Panc1 (cell line): ENCODE measurements at regions not wholly inside any gene's neighbourhood (a gene's known extent, or its start where the extent isn't known, plus 50 kb on each side); places are given as distances from the start of the nearest gene placed in this dataset.

Experiments used
- ATAC-seq: fragments of 200-7000 bp; cut with Tn5 transposase; 2 replicates; pipeline ENCODE4 v1.9.1; 2020; ENCODE audit warnings: mild to moderate bottlenecking, moderate library complexity
- BruUV-seq: library from RNA; stranded (reverse); fragments of 400-500 nt; replicated peaks from 2 replicates; lab custom pipeline; 2021; lab: Mats Ljungman, UMichigan
- CTCF ChIA-PET: fragments of 300-600 bp; sonication (Branson Sonifier 250); formaldehyde crosslinking; loops from one replicate; lab custom pipeline; 2022; ENCODE audit warnings: antibody characterized with exemption; lab: Charles Lee
- POLR2A ChIA-PET: fragments of 300-600 bp; sonication (Branson Sonifier 250); formaldehyde crosslinking; loops from one replicate; lab custom pipeline; 2022; ENCODE audit warnings: antibody characterized with exemption; lab: Charles Lee
- DNase-seq: peaks from one replicate; pipeline ENCODE4 v3.0.0-alpha.2; 2010; ENCODE audit warnings: low read depth, low spot score
- H3K27ac ChIP-seq: 2 replicates; pipeline ENCODE4 v1.5.1; 2011; ENCODE audit warnings: mild to moderate bottlenecking, low read length, inconsistent platforms
- H3K27me3 ChIP-seq: fragments of 200-500 bp; sonication (Bioruptor generic); 2 replicates; pipeline ENCODE4 v1.6.0; 2014; ENCODE audit warnings: low read length, inconsistent platforms; ENCODE audit not compliant: control insufficient read depth, insufficient read depth
- H3K36me3 ChIP-seq: fragments of 200-500 bp; sonication (Bioruptor generic); 2 replicates; pipeline ENCODE4 v1.5.1; 2014; ENCODE audit warnings: inconsistent platforms, mild to moderate bottlenecking, low read length, moderate library complexity; ENCODE audit not compliant: control insufficient read depth, insufficient read depth
- H3K4me1 ChIP-seq: 2 replicates; pipeline ENCODE4 v1.5.1; 2011; ENCODE audit warnings: inconsistent platforms, mild to moderate bottlenecking, low read length, moderate library complexity; ENCODE audit not compliant: control insufficient read depth, insufficient read depth
- H3K4me3 ChIP-seq, 2 experiments: 2 replicates each; pipeline ENCODE4 v1.5.1; 2011 to 2012; ENCODE audit warnings: low read depth in 2 of 2, low read length in 2 of 2, mild to moderate bottlenecking in 2 of 2, inconsistent platforms in 1 of 2, moderate library complexity in 1 of 2
- H3K9me3 ChIP-seq: fragments of 200-500 bp; sonication (Bioruptor generic); 2 replicates; pipeline ENCODE4 v1.5.1; 2014; ENCODE audit warnings: low read depth, mild to moderate bottlenecking, inconsistent platforms, low read length, moderate library complexity; ENCODE audit not compliant: control insufficient read depth, insufficient read depth
- POLR2AphosphoS5 ChIP-seq: IDR thresholded peaks from 2 replicates; pipeline ENCODE4 v1.6.1; 2012; ENCODE audit warnings: mild to moderate bottlenecking, low read depth, low read length, moderate library complexity
- SIN3A ChIP-seq: IDR thresholded peaks from 2 replicates; pipeline ENCODE4 v1.6.1; 2012; ENCODE audit warnings: low read depth, mild to moderate bottlenecking, low read length, moderate library complexity, borderline replicate concordance; ENCODE audit not compliant: insufficient read depth
- TCF7L2 ChIP-seq: IDR thresholded peaks from 2 replicates; pipeline ENCODE4 v1.6.1; 2011; ENCODE audit warnings: mild to moderate bottlenecking, low read depth, low read length, inconsistent platforms
- in situ Hi-C: cut with HindIII; loops from 2 replicates; pipeline ENCODE4 v1.10.0; 2016; ENCODE audit warnings: low sequenced_read_pairs, low pct_unique_long_range_greater_than_20kb
- intact Hi-C: fragments of 100-400 bp; cut with micrococcal nuclease; formaldehyde crosslinking; loops from one replicate; pipeline ENCODE4 v1.10.0; 2022; ENCODE audit not compliant: unreplicated experiment
- TF ChIP-seq, protein P1 (sequence below): fragments of 450-650 bp; IDR thresholded peaks from 2 replicates; pipeline ENCODE4 v1.5.1; 2017; ENCODE audit warnings: mild to moderate bottlenecking
- TF ChIP-seq, protein P2 (sequence below), 2 experiments: IDR thresholded peaks; 2 replicates each; pipeline ENCODE4 v1.6.1; 2011 to 2012; ENCODE audit warnings: low read depth in 2 of 2, control low read depth in 1 of 2, low read length in 1 of 2, mild to moderate bottlenecking in 1 of 2, moderate library complexity in 1 of 2; ENCODE audit not compliant: insufficient read depth in 1 of 2

DNA sequence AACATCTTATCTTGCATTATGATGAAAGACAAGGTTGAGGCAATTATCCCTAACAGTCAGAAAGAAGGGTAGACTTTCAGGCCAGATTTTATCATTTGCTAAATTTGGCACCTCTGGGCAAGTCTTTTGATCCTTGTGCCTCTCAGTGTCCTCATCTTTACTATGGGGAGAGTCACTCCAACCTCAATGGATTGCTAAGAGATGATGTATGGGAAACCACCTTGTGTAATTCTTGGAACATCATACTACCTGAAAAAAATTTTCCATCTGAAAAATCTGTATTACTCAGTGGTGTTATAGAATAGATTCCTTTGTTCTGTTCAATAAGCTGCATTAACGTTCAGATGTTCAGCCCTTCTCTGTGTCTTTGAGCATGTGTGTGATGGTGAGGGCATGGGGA is 230.7 kb downstream of the TGFB2 start:
- DNase-seq, result no peak

DNA sequence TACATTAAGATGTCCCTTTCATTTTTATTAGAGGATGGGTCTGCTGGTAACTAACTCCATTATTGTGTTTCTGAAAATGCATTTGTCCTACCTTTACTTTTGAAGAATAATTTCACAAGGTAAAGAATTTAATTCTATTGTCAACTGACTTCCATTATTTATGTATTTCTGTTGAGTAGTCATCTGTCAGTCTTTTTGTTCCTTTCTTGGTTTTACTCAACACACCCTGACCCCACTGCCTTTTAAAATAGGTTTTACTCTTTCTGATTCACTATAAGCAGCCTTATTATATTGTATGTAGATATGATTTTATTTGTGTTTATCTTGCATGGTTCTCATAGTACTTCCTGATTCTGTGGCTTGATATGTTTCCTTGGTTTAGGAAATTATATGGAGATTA is 237.5 kb downstream of the TGFB2 start:
- H3K27ac ChIP-seq, result peak overlapping the region; percentile 92; the same call in 1 of the 2 replicates
- DNase-seq (no peak), ATAC-seq (no peak)
- H3K27me3 ChIP-seq, result no peaks in the 10 kb centered on the region
- intact Hi-C loops, result no loop called here
- TF ChIP-seq, protein P1, sequence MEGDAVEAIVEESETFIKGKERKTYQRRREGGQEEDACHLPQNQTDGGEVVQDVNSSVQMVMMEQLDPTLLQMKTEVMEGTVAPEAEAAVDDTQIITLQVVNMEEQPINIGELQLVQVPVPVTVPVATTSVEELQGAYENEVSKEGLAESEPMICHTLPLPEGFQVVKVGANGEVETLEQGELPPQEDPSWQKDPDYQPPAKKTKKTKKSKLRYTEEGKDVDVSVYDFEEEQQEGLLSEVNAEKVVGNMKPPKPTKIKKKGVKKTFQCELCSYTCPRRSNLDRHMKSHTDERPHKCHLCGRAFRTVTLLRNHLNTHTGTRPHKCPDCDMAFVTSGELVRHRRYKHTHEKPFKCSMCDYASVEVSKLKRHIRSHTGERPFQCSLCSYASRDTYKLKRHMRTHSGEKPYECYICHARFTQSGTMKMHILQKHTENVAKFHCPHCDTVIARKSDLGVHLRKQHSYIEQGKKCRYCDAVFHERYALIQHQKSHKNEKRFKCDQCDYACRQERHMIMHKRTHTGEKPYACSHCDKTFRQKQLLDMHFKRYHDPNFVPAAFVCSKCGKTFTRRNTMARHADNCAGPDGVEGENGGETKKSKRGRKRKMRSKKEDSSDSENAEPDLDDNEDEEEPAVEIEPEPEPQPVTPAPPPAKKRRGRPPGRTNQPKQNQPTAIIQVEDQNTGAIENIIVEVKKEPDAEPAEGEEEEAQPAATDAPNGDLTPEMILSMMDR, result no peak
- TF ChIP-seq SIN3A (no peak), TCF7L2 (no peak), POLR2AphosphoS5 (no peak)
- TF ChIP-seq, protein P2, sequence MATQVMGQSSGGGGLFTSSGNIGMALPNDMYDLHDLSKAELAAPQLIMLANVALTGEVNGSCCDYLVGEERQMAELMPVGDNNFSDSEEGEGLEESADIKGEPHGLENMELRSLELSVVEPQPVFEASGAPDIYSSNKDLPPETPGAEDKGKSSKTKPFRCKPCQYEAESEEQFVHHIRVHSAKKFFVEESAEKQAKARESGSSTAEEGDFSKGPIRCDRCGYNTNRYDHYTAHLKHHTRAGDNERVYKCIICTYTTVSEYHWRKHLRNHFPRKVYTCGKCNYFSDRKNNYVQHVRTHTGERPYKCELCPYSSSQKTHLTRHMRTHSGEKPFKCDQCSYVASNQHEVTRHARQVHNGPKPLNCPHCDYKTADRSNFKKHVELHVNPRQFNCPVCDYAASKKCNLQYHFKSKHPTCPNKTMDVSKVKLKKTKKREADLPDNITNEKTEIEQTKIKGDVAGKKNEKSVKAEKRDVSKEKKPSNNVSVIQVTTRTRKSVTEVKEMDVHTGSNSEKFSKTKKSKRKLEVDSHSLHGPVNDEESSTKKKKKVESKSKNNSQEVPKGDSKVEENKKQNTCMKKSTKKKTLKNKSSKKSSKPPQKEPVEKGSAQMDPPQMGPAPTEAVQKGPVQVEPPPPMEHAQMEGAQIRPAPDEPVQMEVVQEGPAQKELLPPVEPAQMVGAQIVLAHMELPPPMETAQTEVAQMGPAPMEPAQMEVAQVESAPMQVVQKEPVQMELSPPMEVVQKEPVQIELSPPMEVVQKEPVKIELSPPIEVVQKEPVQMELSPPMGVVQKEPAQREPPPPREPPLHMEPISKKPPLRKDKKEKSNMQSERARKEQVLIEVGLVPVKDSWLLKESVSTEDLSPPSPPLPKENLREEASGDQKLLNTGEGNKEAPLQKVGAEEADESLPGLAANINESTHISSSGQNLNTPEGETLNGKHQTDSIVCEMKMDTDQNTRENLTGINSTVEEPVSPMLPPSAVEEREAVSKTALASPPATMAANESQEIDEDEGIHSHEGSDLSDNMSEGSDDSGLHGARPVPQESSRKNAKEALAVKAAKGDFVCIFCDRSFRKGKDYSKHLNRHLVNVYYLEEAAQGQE (IDR thresholded peaks at IDR 0.05; ENCODE audit: insufficient read depth in 1 of 2, low read depth in 2 of 2, low read length in 1 of 2), result no peak
- ChIA-PET POLR2A (no interaction called here), CTCF (no interaction called here)
- no peaks in the 10 kb centered on the region for H3K36me3 ChIP-seq
- no TSS peak for BruUV-seq
- peaks cover 23% of the 10 kb centered on the region for H3K4me1 ChIP-seq
- peaks cover 35% of the 10 kb centered on the region for H3K9me3 ChIP-seq
- H3K4me3 ChIP-seq, result no peak overlapping the region
- in situ Hi-C loops, result no loop called here

More for the DNA sequence above, 230.7 kb downstream of the TGFB2 start:
- no peaks in the 10 kb centered on the region for H3K36me3 ChIP-seq
- in situ Hi-C loops, result no loop called here
- TF ChIP-seq TCF7L2, result no peak
- no peak for TF ChIP-seq POLR2AphosphoS5
- TF ChIP-seq SIN3A, result no peak
- TF ChIP-seq, protein P1, result no peak
- TF ChIP-seq, protein P2 (IDR thresholded peaks at IDR 0.05; ENCODE audit: insufficient read depth in 1 of 2, low read depth in 2 of 2, low read length in 1 of 2), result no peak
- POLR2A ChIA-PET, result no interaction called here
- H3K4me3 ChIP-seq, result no peak overlapping the region
- H3K27me3 ChIP-seq, result no peaks in the 10 kb centered on the region
- H3K27ac ChIP-seq, result peak overlapping the region; percentile 12; the same call in 1 of the 2 replicates
- no TSS peak for BruUV-seq
- peaks cover 5% of the 10 kb centered on the region; the same call in 1 of the 2 replicates for H3K9me3 ChIP-seq
- CTCF ChIA-PET, result no interaction called here
- intact Hi-C loops, result no loop called here
- no peak for ATAC-seq
- no peaks in the 10 kb centered on the region for H3K4me1 ChIP-seq
